HCT116 (cell line): ENCODE measurements at regions not wholly inside any gene's neighbourhood (a gene's known extent, or its start where the extent isn't known, plus 50 kb on each side); places are given as distances from the start of the nearest gene placed in this dataset.

Experiments used
- ATAC-seq: fragments of 200-7000 bp; cut with Tn5 transposase; 2 replicates; pipeline ENCODE4 v1.9.1; 2020; ENCODE audit warnings: mild to moderate bottlenecking, moderate library complexity
- BruUV-seq: library from RNA; stranded (reverse); fragments of 400-500 nt; replicated peaks from 2 replicates; lab custom pipeline; 2021; lab: Mats Ljungman, UMichigan
- CTCF ChIA-PET: fragments of 300-600 bp; sonication (Branson Sonifier 250); formaldehyde crosslinking; loops from one replicate; lab custom pipeline; 2021; ENCODE audit warnings: antibody characterized with exemption; lab: Charles Lee
- POLR2A ChIA-PET: fragments of 300-600, 350-600 bp; sonication (Branson Sonifier 250); formaldehyde crosslinking; loops from one replicate; lab custom pipeline; 2021; ENCODE audit warnings: antibody characterized with exemption; lab: Charles Lee
- RAD21 ChIA-PET, 2 experiments: fragments of 300-600 bp; sonication (Branson Sonifier 250); formaldehyde crosslinking; loops; one replicate each; lab custom pipeline; 2023; ENCODE audit warnings: low total read pairs in 2 of 2; ENCODE audit not compliant: uncharacterized antibody in 2 of 2, unreplicated experiment in 2 of 2, low non-redundant PET in 1 of 2; lab: Charles Lee
- DNase-seq: peaks from one replicate; pipeline ENCODE4 v3.0.0-alpha.2; 2010; ENCODE audit warnings: low read depth, low spot score
- H2AFZ ChIP-seq: fragments of 200-600 bp; shearing (Covaris generic), sonication (generic); 2 replicates; pipeline ENCODE4 v1.6.1; 2017; ENCODE audit warnings: low read depth, mixed run types, mixed read lengths, antibody characterized with exemption, low read length; ENCODE audit not compliant: poor library complexity, severe bottlenecking
- H3K27ac ChIP-seq: 2 replicates; pipeline ENCODE4 v1.5.1; 2012; ENCODE audit warnings: low read depth, low read length
- H3K27me3 ChIP-seq: fragments of 200-600 bp; sonication (generic); 2 replicates; pipeline ENCODE4 v1.6.1; 2016; ENCODE audit warnings: mixed run types, low read length, mixed read lengths; ENCODE audit not compliant: insufficient read depth
- H3K36me3 ChIP-seq, 2 experiments: fragments of 200-500 bp in 1 of 2; fragments of 200-600 bp in 1 of 2; sonication (Bioruptor generic) in 1 of 2; sonication (generic) in 1 of 2; 2 replicates each; pipeline versions ENCODE4 v1.5.1 to v1.6.1; 2014 to 2016; ENCODE audit warnings: low read length in 2 of 2, inconsistent platforms in 1 of 2, mixed read lengths in 1 of 2, mixed run types in 1 of 2; ENCODE audit not compliant: insufficient read depth in 2 of 2, control insufficient read depth in 1 of 2
- H3K4me1 ChIP-seq, 2 experiments: fragments of 200-600 bp in 1 of 2; sonication (generic) in 1 of 2; 2 replicates each; pipeline versions ENCODE4 v1.5.1 to v1.6.1; 2012 to 2017; ENCODE audit warnings: low read length in 2 of 2, inconsistent platforms in 1 of 2, mild to moderate bottlenecking in 1 of 2, mixed read lengths in 1 of 2, mixed run types in 1 of 2, moderate library complexity in 1 of 2; ENCODE audit not compliant: insufficient read depth in 2 of 2, control insufficient read depth in 1 of 2
- H3K4me2 ChIP-seq: fragments of 200-600 bp; sonication (generic); 2 replicates; pipeline ENCODE4 v1.6.1; 2017; ENCODE audit warnings: mixed run types, low read length, mixed read lengths
- H3K4me3 ChIP-seq, 2 experiments: fragments of 200-600 bp in 1 of 2; sonication (generic) in 1 of 2; replicated peaks in 1 of 2; 2 replicates each; pipeline ENCODE4 v1.5.1; 2011 to 2016; ENCODE audit warnings: low read length in 2 of 2, control low read depth in 1 of 2, low read depth in 1 of 2, mild to moderate bottlenecking in 1 of 2, mixed read lengths in 1 of 2, mixed run types in 1 of 2
- H3K79me2 ChIP-seq: fragments of 200-600 bp; sonication (generic); 2 replicates; pipeline ENCODE4 v1.6.1; 2017; ENCODE audit warnings: mild to moderate bottlenecking, mixed run types, low read length, moderate library complexity, mixed read lengths; ENCODE audit not compliant: insufficient read depth
- H3K9ac ChIP-seq: fragments of 200-600 bp; sonication (generic); 2 replicates; pipeline ENCODE4 v1.6.1; 2016; ENCODE audit warnings: low read length, mixed read lengths
- H3K9me2 ChIP-seq: fragments of 200-600 bp; sonication (generic), shearing (Covaris generic); 2 replicates; pipeline ENCODE4 v1.6.1; 2017; ENCODE audit warnings: mixed run types, mild to moderate bottlenecking, moderate library complexity; ENCODE audit not compliant: insufficient read depth
- H3K9me3 ChIP-seq, 2 experiments: fragments of 200-500 bp in 1 of 2; fragments of 200-600 bp in 1 of 2; sonication (Bioruptor generic) in 1 of 2; sonication (generic) in 1 of 2; 2 replicates each; pipeline ENCODE4 v1.6.1; 2014 to 2017; ENCODE audit warnings: low read length in 2 of 2, mixed read lengths in 2 of 2, inconsistent platforms in 1 of 2, low read depth in 1 of 2, mild to moderate bottlenecking in 1 of 2, mixed run types in 1 of 2, moderate library complexity in 1 of 2; ENCODE audit not compliant: control insufficient read depth in 1 of 2, insufficient read depth in 1 of 2
- H4K20me1 ChIP-seq: fragments of 200-600 bp; sonication (generic), shearing (Covaris generic); 2 replicates; pipeline ENCODE4 v1.6.1; 2017; ENCODE audit warnings: mixed run types, mild to moderate bottlenecking, moderate library complexity; ENCODE audit not compliant: insufficient read depth
- ATF3 ChIP-seq: IDR thresholded peaks from 2 replicates; pipeline ENCODE4 v1.6.1; 2012
- RAD21 ChIP-seq: IDR thresholded peaks from 2 replicates; pipeline ENCODE4 v1.6.1; 2012; ENCODE audit warnings: low read depth, mild to moderate bottlenecking
- SIN3A ChIP-seq: IDR thresholded peaks from 2 replicates; pipeline ENCODE4 v1.6.1; 2012; ENCODE audit warnings: low read depth
- ZBTB33 ChIP-seq: IDR thresholded peaks from 2 replicates; pipeline ENCODE4 v1.6.1; 2011; ENCODE audit warnings: mild to moderate bottlenecking, low read length, moderate library complexity; ENCODE audit not compliant: insufficient replicate concordance; ENCODE audit errors: extremely low read depth
- intact Hi-C: fragments of 100-400 bp; cut with micrococcal nuclease; formaldehyde crosslinking; loops from 2 replicates; pipeline ENCODE4 v1.10.0; 2022

GRCh38 chr4:41339812-41340809 lies 83.4 kb downstream of the UCHL1 start:
- Histone ChIP-seq H3K27me3 (no peaks in the 10 kb centered on the region), H3K27ac (no peak overlapping the region), H4K20me1 (no peaks in the 10 kb centered on the region), H3K36me3 (no peaks in the 10 kb centered on the region), H3K4me1 (no peaks in the 10 kb centered on the region), H3K9me2 (no peaks in the 10 kb centered on the region), H3K79me2 (no peaks in the 10 kb centered on the region), H3K9ac (no peak overlapping the region), H2AFZ (no peak overlapping the region), H3K4me3 (no peak overlapping the region), H3K9me3 (no peaks in the 10 kb centered on the region), H3K4me2 (no peak overlapping the region)
- BruUV-seq: no TSS peak
- no peak for TF ChIP-seq ZBTB33
- 0 out of 2 replicates have a peak, but pooled peaks have one; percentile 19 for TF ChIP-seq RAD21
- TF ChIP-seq SIN3A: no peak
- TF ChIP-seq ATF3: no peak
- intact Hi-C loops: no loop called here
- POLR2A ChIA-PET: no interaction called here
- CTCF ChIA-PET: interaction anchor here (1.0 kb wide), 1 partner anchor 322 kb away, joined by 3 read pairs; no protein-coding TSS in a partner anchor
- RAD21 ChIA-PET: no interaction called here
- ATAC-seq (no peak), DNase-seq (no peak)
